HCEC 1CT (cell line): ENCODE measurements at regions not wholly inside any gene's neighbourhood (a gene's known extent, or its start where the extent isn't known, plus 50 kb on each side); places are given as distances from the start of the nearest gene placed in this dataset.
"Not testable (repeated sequence)": the region's sequence is repeated elsewhere in the genome, so short reads cannot be mapped to it uniquely, and the experiment has no call there.

ENCODE experiments used
- DNase-seq: peaks from one replicate; pipeline ENCODE4 v3.0.0-alpha.2; 2017

GRCh38 chr6:105688573-105688972, 285.7 kb upstream of the PREP start:
- DNase-seq: no peak

- DNase-seq: not testable (repeated sequence)
Observed at GRCh38 chr6:105686793-105687192, 283.9 kb upstream of the PREP start.

- no peak for DNase-seq
Observed at GRCh38 chr6:105681061-105681460, 278.2 kb upstream of the PREP start.

DNA sequence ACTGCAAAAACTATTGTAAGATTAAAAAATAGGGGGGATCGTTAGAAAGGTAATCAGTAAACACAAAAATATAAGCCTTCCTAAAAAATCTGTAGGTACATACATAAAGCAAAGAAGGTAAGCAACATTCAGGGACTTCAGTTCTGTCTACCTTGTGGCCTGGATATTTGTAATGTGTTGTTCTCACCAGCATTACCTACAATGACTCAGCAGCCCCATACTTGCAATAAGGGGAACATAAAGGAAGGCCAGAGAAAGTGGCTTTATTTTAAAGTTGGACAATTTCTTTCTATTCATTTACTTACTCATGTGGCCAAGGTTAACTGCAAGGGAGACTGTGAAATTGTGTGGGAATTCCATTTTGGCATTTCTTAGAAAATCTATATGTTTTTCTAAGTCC, 277.2 kb upstream of the PREP start:
- no peak for DNase-seq

- peak; percentile 32 for DNase-seq
Observed at GRCh38 chr6:105678516-105678915, 275.6 kb upstream of the PREP start.

GRCh38 chr6:105677671-105678475, 275.0 kb upstream of the PREP start:
- no peak for DNase-seq

GRCh38 chr6:105676857-105677256, 274.0 kb upstream of the PREP start:
- no peak for DNase-seq

- DNase-seq: peak; percentile 89
Observed at GRCh38 chr6:105675715-105676397, 273.0 kb upstream of the PREP start.

- not testable (repeated sequence) for DNase-seq
Observed at GRCh38 chr6:105672856-105673538, 270.1 kb upstream of the PREP start.

- DNase-seq: no peak
Observed at GRCh38 chr6:105669232-105669631, 266.4 kb upstream of the PREP start.

GRCh38 chr6:105667056-105667455, 264.2 kb upstream of the PREP start:
- DNase-seq: no peak

- DNase-seq: no peak
Observed at GRCh38 chr6:105664931-105665330, 262.0 kb upstream of the PREP start.

DNA sequence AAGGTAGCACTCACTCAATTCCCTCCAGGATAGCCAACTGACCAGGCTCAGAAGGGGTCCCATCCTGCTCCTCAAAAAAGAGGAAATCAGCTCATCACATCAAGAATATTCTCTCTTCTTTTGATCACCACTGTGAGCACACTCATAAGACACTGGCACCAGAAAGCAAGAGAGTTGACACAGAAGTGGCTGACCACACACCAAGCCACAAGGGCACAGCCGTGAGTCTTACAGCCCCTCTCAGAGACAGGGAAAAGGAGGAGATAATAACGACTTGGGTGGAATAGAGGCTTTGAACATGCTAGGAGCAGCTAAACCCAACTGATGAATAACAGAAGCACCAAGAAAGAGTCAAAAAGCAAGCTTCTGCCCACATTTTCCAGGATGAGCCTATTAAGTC, 249.1 kb upstream of the PREP start:
- no peak for DNase-seq

GRCh38 chr6:105650347-105650746, 247.5 kb upstream of the PREP start:
- DNase-seq: no peak

DNA sequence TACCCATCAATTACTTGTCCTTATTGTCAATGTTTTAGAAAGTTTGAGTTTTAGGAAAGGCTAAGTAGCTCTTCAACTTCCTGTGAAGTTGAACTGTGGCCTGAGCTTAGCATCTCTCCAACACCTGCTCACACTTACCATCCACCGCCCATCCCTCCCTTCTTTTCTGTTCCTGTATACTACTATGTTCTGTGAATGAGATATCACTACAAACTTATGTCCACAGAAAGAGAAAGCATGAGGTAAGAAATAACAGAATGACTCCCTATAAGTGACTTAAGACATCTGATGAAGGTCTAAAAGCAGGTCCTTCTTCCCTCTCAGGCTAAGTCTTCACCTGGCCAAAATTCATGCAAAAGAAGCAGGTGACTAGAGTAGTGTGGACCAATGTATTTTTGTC, 246.3 kb upstream of the PREP start:
- DNase-seq: no peak

- DNase-seq: no peak
Observed at GRCh38 chr6:105648276-105648675, 245.4 kb upstream of the PREP start.

- DNase-seq: peak; percentile 11
Observed at GRCh38 chr6:105646391-105646867, 243.5 kb upstream of the PREP start.

- no peak for DNase-seq
Observed at GRCh38 chr6:105645958-105646357, 243.1 kb upstream of the PREP start.

- DNase-seq: no peak
Observed at GRCh38 chr6:105645156-105645555, 242.3 kb upstream of the PREP start.

DNA sequence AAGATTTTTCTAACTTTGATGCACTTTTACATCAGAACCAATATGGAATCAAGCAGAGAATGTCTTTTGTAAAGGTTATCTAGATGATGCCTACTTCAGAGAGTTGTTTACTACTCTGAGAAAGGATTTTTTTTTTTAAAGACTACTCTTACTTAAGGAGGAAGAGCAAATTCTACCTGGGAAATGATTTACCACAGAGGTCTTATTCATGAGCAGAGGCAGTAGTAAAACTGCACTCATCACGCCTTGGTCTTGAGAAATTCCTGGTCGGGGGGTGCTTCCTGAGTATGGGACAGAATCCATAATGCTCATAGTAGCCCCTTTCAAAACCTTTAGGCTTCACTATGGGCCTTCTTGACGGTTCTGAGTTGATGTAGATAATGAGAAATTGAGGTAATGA, 241.8 kb upstream of the PREP start:
- DNase-seq: no peak

DNA sequence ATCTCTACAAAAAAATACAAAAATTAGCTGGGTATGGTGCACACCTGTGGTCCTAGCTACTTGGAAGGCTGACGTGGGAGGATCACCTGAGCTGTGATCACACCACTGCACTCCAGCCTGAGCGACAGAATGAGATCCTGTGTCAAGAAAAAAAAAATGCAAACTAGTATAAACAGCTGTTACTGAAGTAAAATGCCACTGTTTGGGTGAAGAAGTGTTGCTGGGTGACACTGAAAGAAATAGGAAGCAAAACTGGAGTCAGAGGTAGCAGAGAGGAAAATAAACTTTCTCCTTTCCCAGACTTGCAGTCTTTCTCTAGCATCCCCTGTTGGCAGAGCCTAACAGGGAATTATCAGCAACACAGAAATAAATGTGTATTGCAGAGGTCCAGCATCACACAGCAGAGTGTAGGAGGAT, 241.2 kb upstream of the PREP start:
- DNase-seq: no peak

DNA sequence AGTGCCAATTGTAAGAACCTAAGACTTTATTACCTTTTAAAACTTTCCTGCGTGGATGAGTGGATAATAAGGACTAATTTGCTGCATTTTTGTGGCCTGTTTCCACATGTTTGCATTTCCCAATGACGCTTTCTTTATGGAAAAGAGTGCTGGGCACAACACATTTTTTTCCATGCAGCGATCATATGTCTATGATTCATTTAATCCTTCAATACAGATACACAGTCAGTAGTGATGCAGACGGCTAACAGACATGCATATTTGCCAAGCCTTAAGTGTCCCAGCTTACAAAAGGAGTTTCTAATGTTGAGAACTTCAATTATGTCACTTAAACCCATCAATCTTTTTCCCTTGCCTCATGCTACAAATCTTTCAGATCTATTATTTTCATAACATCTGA, 239.8 kb upstream of the PREP start:
- peak; percentile 79 for DNase-seq

- no peak for DNase-seq
Observed at GRCh38 chr6:105641504-105641903, 238.6 kb upstream of the PREP start.

- DNase-seq: no peak
Observed at GRCh38 chr6:105639124-105639523, 236.2 kb upstream of the PREP start.
